Mesothelial cell of epicardium (in vitro differentiated cells): ENCODE measurements at regions not wholly inside any gene's neighbourhood (a gene's known extent, or its start where the extent isn't known, plus 50 kb on each side); places are given as distances from the start of the nearest gene placed in this dataset.

Experiments
- DNase-seq, 2 experiments: peaks; one replicate each; pipeline ENCODE4 v3.0.0; 2021; ENCODE audit warnings: low spot score in 2 of 2; ENCODE audit not compliant: unreplicated experiment in 2 of 2
- H3K27ac Mint-ChIP-seq: 2 replicates; pipeline ENCODE4 v1.8.0; 2021; ENCODE audit warnings: mixed read lengths
- H3K27me3 Mint-ChIP-seq: 2 replicates; pipeline ENCODE4 v1.8.0; 2021; ENCODE audit warnings: low read depth, mixed read lengths
- H3K36me3 Mint-ChIP-seq: 2 replicates; pipeline ENCODE4 v1.8.0; 2021; ENCODE audit warnings: mixed read lengths
- H3K4me1 Mint-ChIP-seq: 2 replicates; pipeline ENCODE4 v1.8.0; 2021; ENCODE audit warnings: mixed read lengths
- H3K4me3 Mint-ChIP-seq: 2 replicates; pipeline ENCODE4 v1.8.0; 2021; ENCODE audit warnings: mild to moderate bottlenecking, moderate library complexity, mixed read lengths
- H3K9me3 Mint-ChIP-seq: 2 replicates; pipeline ENCODE4 v1.8.0; 2021; ENCODE audit warnings: mixed read lengths
- CTCF ChIP-seq: fragments of 200-600 bp; sonication (generic); IDR thresholded peaks from one replicate; pipeline ENCODE4 v1.5.0; 2021; ENCODE audit warnings: antibody characterized with exemption; ENCODE audit not compliant: unreplicated experiment

- Mint-ChIP-seq H3K36me3 (no peaks in the 10 kb centered on the region), H3K4me1 (peaks cover 78% of the 10 kb centered on the region), H3K27ac (peak overlapping the region; percentile 31), H3K9me3 (no peaks in the 10 kb centered on the region), H3K27me3 (peaks cover 31% of the 10 kb centered on the region), H3K4me3 (no peak overlapping the region)
- DNase-seq, result no peak
- no peak for TF ChIP-seq CTCF
These were observed 95.2 kb downstream of the ANKRD60 start for GRCh38 chr20:58133020-58133808.

GRCh38 chr20:58131551-58132142, 96.8 kb downstream of the ANKRD60 start:
- H3K27me3 Mint-ChIP-seq, result peaks cover 19% of the 10 kb centered on the region
- peaks cover 83% of the 10 kb centered on the region for H3K4me1 Mint-ChIP-seq
- peak overlapping the region; percentile 44 for H3K4me3 Mint-ChIP-seq
- H3K36me3 Mint-ChIP-seq, result no peaks in the 10 kb centered on the region
- peak overlapping the region; percentile 94 for H3K27ac Mint-ChIP-seq
- no peak for DNase-seq
- no peak for TF ChIP-seq CTCF
- H3K9me3 Mint-ChIP-seq, result peaks cover 4% of the 10 kb centered on the region

- Mint-ChIP-seq H3K4me1 (peaks cover 79% of the 10 kb centered on the region), H3K4me3 (peak overlapping the region; percentile 44), H3K36me3 (no peaks in the 10 kb centered on the region), H3K27me3 (peaks cover 16% of the 10 kb centered on the region), H3K27ac (peak overlapping the region; percentile 94), H3K9me3 (peaks cover 9% of the 10 kb centered on the region)
- DNase-seq, result no peak
- no peak for TF ChIP-seq CTCF
These were observed 97.3 kb downstream of the ANKRD60 start for GRCh38 chr20:58131151-58131550.

- H3K4me1 Mint-ChIP-seq, result peaks cover 74% of the 10 kb centered on the region
- peaks cover 11% of the 10 kb centered on the region for H3K27me3 Mint-ChIP-seq
- peaks cover 12% of the 10 kb centered on the region for H3K9me3 Mint-ChIP-seq
- peak overlapping the region; percentile 94 for H3K27ac Mint-ChIP-seq
- peaks cover 2% of the 10 kb centered on the region for H3K36me3 Mint-ChIP-seq
- H3K4me3 Mint-ChIP-seq, result no peak overlapping the region
- DNase-seq, result no peak
- no peak for TF ChIP-seq CTCF
These were observed 97.9 kb downstream of the ANKRD60 start for GRCh38 chr20:58130581-58130980.

- Mint-ChIP-seq H3K36me3 (peaks cover 2% of the 10 kb centered on the region), H3K27ac (peak overlapping the region; percentile 94), H3K27me3 (peaks cover 7% of the 10 kb centered on the region), H3K4me3 (no peak overlapping the region), H3K4me1 (peaks cover 69% of the 10 kb centered on the region), H3K9me3 (peaks cover 16% of the 10 kb centered on the region)
- no peak for TF ChIP-seq CTCF
- no peak for DNase-seq
These were observed 98.3 kb downstream of the ANKRD60 start for GRCh38 chr20:58130156-58130555.
